Hepatocyte (in vitro differentiated cells): ENCODE measurements at regions not wholly inside any gene's neighbourhood (a gene's known extent, or its start where the extent isn't known, plus 50 kb on each side); places are given as distances from the start of the nearest gene placed in this dataset.

Experiments used
- EZH2 ChIP-seq: fragments of 200-600 bp; sonication (generic); IDR thresholded peaks from 2 replicates; pipeline ENCODE4 v1.6.1; 2016; ENCODE audit warnings: antibody characterized with exemption, mild to moderate bottlenecking, borderline replicate concordance
- TF ChIP-seq, protein P1 (sequence below): fragments of 200-600 bp; sonication (generic); IDR thresholded peaks from 2 replicates; pipeline ENCODE4 v1.5.1; 2016; ENCODE audit warnings: antibody characterized with exemption, mild to moderate bottlenecking; ENCODE audit not compliant: poor library complexity

DNA sequence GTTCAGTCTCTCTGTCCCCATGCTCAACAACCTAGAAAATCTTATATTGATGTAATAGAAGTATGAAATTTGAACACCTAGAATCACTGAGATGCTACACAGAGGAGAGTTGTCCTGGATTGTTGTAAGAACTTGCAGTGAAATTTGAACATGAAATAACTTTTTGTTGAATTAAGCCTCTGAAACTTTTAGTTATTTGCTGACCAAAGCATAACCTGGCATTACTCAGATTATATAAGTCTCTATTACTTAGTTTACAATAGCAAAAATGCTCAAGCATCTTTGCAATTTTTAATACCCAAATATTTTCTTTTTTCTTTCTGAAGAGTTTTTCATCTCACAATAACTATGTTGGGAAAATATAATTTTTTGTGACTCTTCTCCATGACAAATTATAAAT is 630.7 kb upstream of the ACO1 start:
- TF ChIP-seq, protein P1, sequence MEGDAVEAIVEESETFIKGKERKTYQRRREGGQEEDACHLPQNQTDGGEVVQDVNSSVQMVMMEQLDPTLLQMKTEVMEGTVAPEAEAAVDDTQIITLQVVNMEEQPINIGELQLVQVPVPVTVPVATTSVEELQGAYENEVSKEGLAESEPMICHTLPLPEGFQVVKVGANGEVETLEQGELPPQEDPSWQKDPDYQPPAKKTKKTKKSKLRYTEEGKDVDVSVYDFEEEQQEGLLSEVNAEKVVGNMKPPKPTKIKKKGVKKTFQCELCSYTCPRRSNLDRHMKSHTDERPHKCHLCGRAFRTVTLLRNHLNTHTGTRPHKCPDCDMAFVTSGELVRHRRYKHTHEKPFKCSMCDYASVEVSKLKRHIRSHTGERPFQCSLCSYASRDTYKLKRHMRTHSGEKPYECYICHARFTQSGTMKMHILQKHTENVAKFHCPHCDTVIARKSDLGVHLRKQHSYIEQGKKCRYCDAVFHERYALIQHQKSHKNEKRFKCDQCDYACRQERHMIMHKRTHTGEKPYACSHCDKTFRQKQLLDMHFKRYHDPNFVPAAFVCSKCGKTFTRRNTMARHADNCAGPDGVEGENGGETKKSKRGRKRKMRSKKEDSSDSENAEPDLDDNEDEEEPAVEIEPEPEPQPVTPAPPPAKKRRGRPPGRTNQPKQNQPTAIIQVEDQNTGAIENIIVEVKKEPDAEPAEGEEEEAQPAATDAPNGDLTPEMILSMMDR, result no peak
- TF ChIP-seq EZH2, result no peak
